AG08396 (cell line): ENCODE measurements at regions not wholly inside any gene's neighbourhood (a gene's known extent, or its start where the extent isn't known, plus 50 kb on each side); places are given as distances from the start of the nearest gene placed in this dataset.

ENCODE experiments used
- DNase-seq: peaks from one replicate; pipeline ENCODE4 v3.0.0; 2012; ENCODE audit warnings: low spot score, mixed read lengths

DNA sequence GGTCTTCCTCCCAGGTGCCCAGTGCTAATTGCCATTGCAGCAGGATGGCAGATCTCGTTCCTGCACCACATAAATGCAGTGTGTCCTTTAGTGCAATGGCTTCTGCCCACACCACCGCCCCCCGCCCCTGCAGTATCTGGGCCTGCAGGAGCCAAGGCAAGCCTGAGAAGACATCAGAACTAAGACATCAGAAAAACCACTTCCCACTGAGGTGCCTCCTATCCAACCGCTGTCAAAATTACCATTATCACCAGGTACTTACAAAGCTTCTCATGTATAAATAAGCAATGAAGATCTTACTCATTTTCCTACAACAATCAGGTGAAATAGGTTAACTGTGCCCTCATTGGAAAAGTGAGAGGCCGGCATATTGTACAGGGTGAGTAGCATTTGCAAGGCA is 228.8 kb downstream of the FBXO15 start:
- DNase-seq, result no peak

DNA sequence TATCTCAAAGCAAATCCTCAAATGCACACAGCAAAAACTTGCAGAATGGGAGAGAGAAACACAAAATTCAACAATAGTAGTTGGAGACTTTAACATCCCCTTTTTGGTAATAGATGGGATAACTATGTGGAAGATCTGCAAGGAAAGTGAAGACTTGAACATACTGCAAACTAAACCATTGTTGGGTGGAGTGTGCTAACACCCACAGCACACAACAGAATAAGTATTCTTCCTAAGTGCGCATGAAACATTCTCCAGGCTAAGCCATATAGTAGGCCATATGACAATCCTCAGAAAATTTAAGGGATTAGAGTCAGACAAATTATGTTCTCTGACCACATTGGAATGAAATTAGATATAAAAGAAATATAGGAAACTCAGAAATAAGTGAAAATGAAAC is 230.6 kb downstream of the FBXO15 start:
- DNase-seq, result no peak

DNA sequence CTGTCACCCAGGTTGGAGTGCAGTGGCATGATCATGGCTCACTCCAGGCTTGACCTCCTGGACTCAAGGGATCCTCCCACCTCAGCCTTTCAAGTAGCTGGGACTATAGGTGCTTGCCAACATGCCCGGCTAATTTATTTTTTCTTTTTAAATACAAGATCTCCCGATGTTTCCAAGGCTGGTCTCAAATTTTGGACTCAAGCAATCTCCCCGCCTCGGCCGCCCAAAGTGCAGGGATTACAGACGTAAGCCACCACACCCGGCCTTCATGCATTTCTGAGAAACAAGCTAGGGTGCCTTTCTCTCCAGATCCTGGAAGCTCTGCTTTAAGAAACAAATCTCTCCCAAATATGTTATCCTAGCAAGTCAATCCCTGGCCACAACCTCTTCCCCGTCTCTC is 234.1 kb downstream of the FBXO15 start:
- no peak for DNase-seq

DNA sequence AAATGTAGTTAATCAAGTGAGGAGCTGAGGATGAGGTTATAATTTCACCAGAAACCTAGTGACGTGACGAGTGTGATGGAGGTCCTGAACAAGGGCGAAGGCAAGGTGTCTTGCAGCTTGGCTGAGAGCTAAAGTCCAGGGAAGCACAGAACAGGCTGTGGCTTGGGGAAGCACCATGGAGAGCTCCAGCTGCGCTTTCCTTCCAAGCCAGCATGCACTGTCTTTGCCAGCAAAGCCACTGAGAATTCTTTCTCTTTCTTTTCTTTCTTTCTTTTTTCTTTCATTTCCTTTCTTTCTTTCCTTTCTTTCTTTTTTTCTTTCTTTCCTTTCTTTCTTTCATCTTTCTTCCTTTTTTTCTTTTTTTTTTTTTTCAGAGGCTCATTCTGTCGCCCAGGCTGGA is 239.3 kb downstream of the FBXO15 start:
- DNase-seq, result peak; percentile 69

DNA sequence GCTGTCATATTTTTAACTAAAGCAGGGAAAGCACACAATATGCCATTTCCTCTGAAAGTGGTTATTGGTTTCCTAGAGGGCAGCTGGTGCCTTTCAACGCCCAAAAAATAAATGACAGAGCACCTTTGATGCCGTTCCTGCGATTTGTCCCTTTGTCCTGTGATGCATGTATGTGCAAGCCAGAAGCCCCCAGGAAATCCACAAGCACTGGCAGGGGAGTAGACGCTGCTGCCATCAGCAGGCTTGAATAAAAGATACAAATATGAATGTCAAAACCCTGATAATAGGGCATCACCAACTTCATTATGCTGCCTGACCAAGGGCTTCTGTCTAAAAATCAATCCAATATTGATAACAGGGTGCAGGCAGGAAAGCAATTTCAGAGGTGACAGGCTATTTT is 246.1 kb downstream of the FBXO15 start:
- no peak for DNase-seq

DNA sequence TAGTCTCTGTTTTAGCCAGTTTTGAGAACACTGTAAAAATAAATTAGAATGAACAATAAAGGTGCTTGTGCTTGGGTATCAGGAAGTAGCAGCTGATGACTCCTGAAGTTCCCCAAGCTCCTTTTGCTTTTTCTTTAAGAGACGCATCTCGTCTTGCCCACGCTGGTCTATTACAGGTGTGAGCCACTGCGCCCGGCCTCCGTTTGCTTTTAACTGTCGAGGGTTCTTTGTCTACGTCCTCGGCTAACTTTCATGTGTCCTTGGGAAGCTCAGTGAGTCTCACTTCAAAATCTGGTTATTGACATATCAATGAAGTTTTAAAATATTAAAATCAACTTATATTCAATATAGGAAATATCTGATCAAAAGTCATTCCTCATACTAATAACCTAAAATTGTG is 246.5 kb downstream of the FBXO15 start:
- no peak for DNase-seq

DNA sequence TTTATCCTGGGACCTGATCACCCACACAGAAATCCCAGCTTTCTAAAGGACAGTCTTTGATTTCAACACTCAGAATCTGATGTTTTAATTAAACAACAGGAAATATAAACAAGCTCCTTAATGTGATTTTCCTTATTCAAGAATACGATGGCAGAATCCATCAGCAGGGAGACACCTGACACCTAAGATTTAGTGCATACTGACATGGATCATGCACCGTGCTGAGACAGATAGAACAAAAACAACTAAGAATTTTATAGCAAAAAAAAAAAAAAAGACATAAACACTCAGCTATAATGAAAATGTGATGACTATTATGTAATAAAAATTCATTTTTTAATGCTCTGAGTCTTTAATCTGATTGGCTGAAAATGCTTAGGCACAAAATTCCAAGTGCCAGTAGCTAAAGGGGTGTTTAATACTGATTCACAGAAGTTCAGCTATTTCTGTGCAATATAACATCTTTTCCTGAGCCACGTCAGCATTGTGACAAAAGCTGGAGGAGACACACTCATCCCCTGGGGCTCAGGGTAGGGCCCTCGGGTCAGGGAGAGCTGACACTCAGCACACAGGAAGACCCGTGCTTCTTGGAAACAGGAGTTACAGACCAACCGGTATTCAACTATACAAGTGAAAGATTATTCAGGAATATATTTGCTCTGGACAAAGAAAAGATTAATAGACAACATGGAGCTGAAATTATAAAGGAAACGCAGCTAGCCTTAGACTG is 247.4 kb downstream of the FBXO15 start:
- no peak for DNase-seq

DNA sequence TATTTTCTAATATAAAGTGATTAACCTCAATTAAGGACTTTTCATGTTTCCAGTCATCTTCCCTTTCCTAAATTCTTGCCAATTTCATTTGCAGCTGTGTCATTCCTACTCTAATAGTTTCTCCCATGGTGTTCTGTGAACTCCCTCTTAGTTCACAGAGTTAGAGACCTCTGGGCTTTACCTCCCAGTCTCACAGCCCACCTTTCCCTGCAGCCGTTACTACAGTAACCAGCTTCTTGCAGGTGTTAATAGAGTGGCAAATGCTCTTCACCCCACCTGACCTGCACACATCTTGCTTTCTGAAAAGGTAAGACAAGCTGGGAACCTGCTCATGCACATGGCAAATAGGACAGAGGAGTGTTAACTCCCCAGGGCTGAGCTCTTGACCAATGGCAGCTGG is 250.1 kb downstream of the FBXO15 start:
- no peak for DNase-seq

DNA sequence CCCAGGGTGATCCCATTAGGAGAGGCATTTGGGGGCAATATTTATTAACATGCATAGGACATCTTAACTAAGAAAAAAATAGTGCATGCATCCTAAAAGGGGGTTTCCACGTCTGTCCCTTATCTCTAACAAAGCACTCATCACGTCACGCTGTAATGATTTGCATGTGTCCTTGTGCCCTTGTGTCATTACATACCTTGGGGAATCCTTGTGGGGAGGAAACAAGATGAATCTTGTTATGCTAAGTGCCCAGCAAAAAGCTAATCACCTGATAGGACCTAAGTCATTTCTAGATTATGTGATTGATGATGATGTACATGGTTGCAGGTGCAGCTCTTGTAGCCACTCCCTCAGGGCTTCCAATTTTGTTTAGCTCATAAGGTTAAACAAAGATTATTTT is 250.9 kb downstream of the FBXO15 start:
- DNase-seq, result no peak

DNA sequence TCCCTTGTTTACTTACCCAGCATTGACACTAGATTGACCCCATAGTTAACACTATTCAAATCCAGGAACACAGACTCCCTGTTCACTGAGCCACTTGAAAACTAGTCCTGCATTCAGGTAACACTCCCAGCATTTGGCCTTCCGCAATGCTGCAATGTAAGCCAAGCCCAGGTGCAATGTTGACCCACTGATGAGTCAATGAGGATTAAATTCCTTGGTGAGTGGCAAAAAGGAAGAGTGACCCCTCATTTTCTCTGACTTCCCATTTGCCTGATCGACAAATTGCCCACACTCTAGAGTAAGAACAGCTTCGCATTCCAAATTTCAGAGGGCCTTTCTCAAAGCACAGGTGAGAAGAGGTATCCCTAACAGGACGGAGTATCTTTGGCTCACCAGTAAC is 251.9 kb downstream of the FBXO15 start:
- DNase-seq, result no peak

DNA sequence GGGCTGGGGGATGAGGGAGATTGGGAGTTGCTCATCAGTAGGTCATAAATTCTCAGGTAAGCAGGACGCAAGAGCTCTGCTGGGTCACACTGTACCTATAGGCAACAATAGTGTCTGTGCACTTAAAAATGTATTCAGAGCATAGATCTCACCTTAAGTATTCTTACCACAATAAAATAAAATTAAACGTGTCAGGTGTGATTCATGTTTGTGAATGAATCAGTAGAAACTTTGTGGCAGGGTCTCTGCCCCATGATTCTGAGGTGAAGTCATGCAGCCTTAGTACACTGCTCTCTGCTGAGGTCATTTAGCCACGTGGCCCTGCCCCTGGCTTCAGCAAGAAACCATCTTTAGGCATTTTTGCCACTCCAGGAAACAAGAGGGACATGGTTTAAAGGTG is 253.8 kb downstream of the FBXO15 start:
- DNase-seq, result no peak

DNA sequence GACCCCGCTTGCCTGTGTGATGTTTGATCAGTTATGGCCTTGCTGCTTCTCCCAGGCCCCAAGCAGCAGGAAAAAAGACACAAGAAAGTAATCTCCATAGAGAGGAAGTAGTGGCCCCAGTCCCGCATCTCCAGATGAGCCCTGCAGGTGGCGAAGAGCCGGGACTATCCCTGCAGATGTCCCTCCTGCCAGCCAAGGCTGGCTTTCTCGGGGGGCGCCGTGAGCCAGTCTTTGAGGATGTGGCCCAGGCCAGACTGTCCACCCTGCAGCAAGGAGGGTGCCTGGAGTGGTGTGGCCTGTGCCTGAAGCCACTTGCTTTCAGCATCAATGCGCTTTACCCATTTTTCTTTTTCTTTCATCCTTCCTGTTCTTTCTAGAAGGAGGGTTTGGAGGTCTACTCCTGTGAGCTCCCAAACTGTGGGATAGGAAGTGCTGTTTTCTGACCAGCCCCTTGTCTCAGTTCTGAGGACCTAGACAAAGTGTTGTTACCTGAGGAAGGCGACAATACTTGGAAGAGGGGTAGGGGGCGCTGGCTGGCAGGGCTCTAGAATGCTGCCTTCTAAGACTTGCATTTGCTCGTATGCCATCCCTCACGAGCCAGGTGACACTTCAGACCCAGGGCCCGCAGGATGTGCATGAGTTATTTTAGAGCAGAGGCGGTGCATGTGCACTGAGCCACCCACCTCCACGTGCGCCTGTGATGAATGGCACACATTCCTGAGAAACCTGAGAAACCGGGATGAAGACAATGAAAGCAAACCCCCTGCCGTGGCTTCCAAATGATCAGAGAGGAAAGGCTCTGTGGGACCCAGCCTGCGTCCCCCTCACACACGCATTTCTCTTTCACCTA is 255.8 kb downstream of the FBXO15 start:
- no peak for DNase-seq

DNA sequence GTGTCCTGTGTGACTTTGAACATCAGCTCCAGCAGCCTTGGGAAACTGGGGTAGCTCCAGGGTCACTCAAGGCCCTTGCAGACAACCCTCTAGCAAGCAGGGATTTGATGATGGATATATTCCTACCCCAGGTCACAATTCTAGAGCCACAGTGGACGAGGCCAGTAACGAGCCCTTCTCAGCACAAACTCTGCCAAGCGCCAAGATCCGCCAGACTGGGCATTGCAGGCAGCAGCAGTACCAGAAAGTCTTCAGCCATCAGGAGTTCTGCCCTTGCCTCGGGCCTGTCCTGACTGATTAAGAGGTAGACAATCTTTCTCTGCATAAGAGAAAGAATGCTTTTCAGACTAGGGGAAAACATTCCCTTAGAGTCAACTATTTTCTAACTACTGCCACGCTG is 259.1 kb downstream of the FBXO15 start:
- no peak for DNase-seq

DNA sequence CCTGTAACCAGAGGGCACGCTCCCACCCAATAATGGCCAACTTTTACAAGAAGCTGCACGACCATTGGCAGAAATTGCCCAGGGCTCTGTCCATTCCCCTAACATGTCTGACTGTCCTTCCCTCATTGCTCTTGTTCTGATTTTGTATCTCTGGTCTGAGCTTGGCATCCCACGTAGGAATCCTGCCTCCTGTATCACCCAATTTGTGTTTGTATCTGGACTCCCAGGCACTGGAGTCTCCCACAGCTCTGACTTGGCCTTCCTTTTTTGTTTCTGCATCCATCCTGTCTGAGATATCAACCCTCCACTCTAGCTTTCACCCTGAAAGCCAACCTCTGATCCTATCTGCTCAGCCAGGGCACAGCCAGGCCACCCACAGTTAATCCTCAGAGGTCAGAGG is 259.8 kb downstream of the FBXO15 start:
- DNase-seq, result no peak

DNA sequence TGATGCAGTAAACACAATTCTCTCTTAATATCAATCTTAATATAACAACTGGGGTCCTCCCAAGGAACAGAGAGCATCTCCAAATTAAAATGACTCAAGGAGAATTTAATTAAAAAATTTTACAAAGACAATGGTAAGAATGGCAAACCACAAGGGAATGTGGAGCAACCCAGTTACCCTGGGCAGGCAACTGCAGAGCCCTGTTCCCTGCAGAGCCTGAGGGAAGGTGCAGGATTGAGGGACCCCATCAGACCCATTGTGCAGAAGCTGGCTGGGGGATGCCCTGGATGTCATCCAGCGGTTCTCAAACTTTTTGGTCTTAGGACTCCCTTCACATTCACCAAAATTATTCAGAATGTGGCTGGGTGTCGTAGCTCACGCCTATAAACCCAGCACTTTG is 262.8 kb downstream of the FBXO15 start:
- DNase-seq, result no peak

DNA sequence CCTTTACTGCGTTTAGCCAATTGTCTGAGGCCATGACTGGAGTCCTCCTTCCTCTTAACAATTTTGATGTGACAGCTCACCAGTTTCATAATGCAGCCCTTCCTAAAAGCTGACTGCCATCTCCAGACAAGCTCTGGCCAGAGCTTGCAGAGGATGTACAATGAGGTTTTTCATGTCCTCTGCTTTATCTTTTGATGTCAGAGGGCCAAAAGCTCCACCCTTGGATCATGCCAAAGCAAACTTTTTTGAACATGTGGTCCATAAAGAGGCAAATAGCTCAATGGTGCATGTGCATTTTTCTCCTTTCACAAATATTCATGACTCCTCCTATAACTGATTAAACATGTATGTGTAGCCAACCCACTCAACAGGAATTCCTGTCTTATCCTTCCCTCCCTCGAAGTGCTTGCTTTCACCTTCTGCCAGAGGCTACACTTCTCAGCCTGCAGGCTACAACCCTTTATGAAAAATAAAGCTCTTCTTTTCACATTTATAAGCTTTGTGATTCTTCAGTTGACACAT is 266.2 kb downstream of the FBXO15 start:
- no peak for DNase-seq

DNA sequence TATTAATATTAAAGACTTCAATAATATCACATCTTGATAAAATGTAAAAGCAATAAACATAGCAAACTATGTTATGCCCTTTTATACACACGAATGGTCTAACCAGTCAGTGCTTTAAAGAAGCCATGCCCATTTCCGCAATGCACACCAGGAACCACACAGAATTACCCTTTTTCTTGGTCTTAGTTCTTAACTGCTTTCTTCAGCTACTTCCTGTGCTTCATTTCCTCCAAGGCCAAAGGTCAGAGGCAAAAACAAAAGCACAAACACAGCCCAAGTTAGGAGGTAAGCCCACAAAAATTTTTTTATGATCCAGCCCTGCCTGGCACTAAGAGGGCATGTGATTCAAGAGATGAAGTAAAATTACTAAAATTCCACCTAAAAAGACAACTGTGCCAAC is 267.2 kb downstream of the FBXO15 start:
- DNase-seq, result no peak

DNA sequence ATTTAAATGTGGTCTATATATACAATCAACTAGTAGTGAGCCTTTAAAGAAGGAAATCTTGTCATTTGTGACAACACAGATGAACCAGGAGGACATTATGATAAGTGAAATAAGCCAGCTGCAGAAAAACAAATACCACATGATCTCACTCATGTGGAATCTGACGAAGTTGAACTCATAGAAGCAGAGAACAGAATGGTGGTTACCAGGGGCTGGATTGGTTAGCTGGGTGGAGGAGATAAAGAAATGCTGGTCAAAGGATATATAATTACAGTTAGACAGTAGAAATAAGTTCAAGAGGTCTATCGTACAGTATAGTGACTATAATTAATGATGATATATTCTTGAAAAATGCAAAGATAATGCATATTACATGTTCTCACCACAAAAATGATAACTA is 267.9 kb downstream of the FBXO15 start:
- no peak for DNase-seq

DNA sequence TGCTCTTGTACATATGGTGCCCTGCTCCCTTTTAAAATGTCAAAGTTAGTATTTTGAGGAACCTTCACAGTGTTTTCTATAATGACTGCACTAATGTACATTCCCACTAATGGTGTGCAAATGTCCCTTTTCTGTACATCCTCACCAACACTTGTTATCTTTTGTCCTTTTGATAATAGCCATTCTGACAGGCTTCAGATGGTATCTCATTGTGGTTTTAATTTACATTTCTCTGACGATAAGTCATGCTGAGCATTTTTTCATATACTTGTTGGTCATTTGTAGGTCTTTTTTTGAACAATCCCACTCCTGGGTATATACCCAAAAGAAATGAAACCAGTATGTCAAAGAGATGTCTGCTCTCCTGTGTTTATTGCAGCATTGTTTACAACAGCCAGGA is 268.3 kb downstream of the FBXO15 start:
- DNase-seq, result no peak

DNA sequence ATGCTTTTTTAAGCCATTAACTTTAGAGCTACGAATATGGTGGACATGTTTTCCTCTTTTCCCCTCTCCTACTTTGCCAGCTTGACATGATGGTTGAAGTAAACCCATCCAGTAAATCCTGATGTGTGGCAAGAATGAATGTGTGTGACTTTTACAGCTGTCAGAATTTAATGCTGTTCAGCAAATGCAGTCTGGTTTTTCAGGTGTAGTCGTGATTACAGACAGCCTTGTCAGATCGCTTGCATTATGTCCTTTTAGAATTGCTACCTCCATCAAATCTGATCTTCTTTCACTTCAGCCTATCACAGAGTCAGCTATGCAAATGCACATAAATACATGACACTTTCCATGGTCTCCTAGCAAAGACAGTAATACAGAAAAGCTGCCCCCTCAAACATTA is 278.5 kb downstream of the FBXO15 start:
- DNase-seq, result no peak

DNA sequence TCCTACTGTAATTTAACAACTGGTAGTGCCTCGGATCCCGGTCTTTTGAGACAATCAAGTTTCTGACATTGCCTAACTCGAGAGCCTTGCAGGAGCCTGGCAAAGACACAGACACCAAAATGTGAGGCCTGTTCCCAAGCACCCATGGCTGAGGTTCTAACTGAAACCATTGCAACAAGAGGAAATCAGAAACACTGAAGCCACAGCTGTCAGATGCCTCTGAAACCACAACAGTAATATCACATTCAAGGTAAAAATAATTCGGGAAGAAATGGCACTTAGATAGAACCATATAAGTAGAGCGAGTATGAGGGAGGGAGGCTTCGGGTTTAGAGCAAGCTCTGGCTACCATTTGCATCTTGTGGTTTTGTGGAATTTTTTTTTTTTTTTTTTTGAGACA is 285.9 kb downstream of the FBXO15 start:
- DNase-seq, result no peak

DNA sequence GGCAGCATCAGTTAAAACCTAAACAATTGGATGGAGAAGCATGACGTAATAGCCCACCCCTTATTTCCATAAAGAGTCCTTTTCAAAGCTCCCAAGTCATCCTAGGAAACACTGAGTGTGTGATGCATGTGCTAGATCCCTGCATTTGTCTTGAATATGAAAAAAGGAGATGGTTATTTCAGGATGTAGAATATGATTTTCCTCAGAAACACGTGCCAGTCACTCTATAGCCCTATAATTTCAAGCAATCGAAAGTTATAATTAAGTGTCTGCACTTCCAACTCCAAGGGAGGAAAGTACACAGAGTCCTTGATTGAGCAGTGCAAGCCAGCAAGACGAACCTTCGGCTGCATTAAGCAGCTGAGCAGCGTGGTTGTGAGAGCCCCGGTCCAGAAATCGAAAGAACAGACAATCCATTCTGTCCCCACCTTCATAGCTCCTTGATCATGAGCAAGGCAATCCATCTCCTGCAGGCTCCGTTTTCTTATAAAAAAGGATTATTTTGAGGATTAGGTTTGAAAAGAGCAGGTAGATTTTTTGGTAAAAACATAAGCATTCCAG is 287.7 kb downstream of the FBXO15 start:
- DNase-seq, result no peak
